Caco-2 (cell line): ENCODE measurements at regions not wholly inside any gene's neighbourhood (a gene's known extent, or its start where the extent isn't known, plus 50 kb on each side); places are given as distances from the start of the nearest gene placed in this dataset.

ENCODE experiments used
- BruUV-seq: library from RNA; stranded (reverse); fragments of 400-500 nt; replicated peaks from 2 replicates; lab custom pipeline; 2021; lab: Mats Ljungman, UMichigan
- CTCF ChIA-PET: fragments of 300-600 bp; sonication (Branson Sonifier 250); formaldehyde crosslinking; loops from one replicate; lab custom pipeline; 2022; ENCODE audit warnings: antibody characterized with exemption; lab: Charles Lee
- POLR2A ChIA-PET: fragments of 300-600 bp; sonication (Branson Sonifier 250); formaldehyde crosslinking; loops from one replicate; lab custom pipeline; 2022; ENCODE audit warnings: antibody characterized with exemption; lab: Charles Lee
- DNase-seq, 2 experiments: peaks; one replicate each; pipeline versions ENCODE4 v3.0.0 to v3.0.0-alpha.2; 2020 to 2022
- H3K27me3 ChIP-seq: replicated peaks from 2 replicates; pipeline ENCODE4 v1.6.0; 2011; ENCODE audit warnings: low read length; ENCODE audit not compliant: control insufficient read depth, insufficient read depth
- H3K36me3 ChIP-seq: 2 replicates; pipeline ENCODE4 v1.5.1; 2011; ENCODE audit warnings: low read length; ENCODE audit not compliant: control insufficient read depth, insufficient read depth
- H3K4me1 ChIP-seq: fragments of 250-450 bp; sonication (Bioruptor Pico); 2 replicates; pipeline ENCODE4 v1.5.1; 2020; ENCODE audit warnings: mild to moderate bottlenecking
- H3K4me3 ChIP-seq: 2 replicates; pipeline ENCODE4 v1.5.1; 2011; ENCODE audit warnings: low read depth, mild to moderate bottlenecking, control low read depth, low read length
- H3K9me3 ChIP-seq: fragments of 250-450 bp; sonication (Bioruptor Pico); 2 replicates; pipeline ENCODE4 v1.5.1; 2020; ENCODE audit warnings: mild to moderate bottlenecking, moderate library complexity
- H3K27ac Mint-ChIP-seq: one replicate; pipeline ENCODE4 v1.8.0; 2022; ENCODE audit warnings: mixed read lengths; ENCODE audit not compliant: unreplicated experiment
- H3K27me3 Mint-ChIP-seq: one replicate; pipeline ENCODE4 v1.8.0; 2022; ENCODE audit warnings: mixed read lengths; ENCODE audit not compliant: insufficient read depth, unreplicated experiment
- H3K36me3 Mint-ChIP-seq: one replicate; pipeline ENCODE4 v1.8.0; 2022; ENCODE audit warnings: mild to moderate bottlenecking, mixed read lengths; ENCODE audit not compliant: insufficient read depth, unreplicated experiment
- H3K4me1 Mint-ChIP-seq: one replicate; pipeline ENCODE4 v1.8.0; 2022; ENCODE audit warnings: low read depth, mixed read lengths; ENCODE audit not compliant: unreplicated experiment
- H3K4me3 Mint-ChIP-seq: one replicate; pipeline ENCODE4 v1.8.0; 2022; ENCODE audit warnings: mild to moderate bottlenecking, moderate library complexity, mixed read lengths; ENCODE audit not compliant: unreplicated experiment
- H3K9me3 Mint-ChIP-seq: one replicate; pipeline ENCODE4 v1.8.0; 2022; ENCODE audit warnings: mixed read lengths; ENCODE audit not compliant: unreplicated experiment
- CTCF ChIP-seq, 2 experiments: fragments of 200-600 bp in 1 of 2; IDR thresholded peaks; 1 replicate in 1 of 2; 2 replicates in 1 of 2; pipeline versions ENCODE4 v1.5.1 to v1.8.0; 2011 to 2022; ENCODE audit warnings: antibody characterized with exemption in 1 of 2, control low read depth in 1 of 2, inconsistent platforms in 1 of 2, low read depth in 1 of 2, low read length in 1 of 2, mild to moderate bottlenecking in 1 of 2, moderate library complexity in 1 of 2; ENCODE audit not compliant: insufficient read depth in 1 of 2, severe bottlenecking in 1 of 2, unreplicated experiment in 1 of 2
- intact Hi-C: fragments of 100-400 bp; cut with micrococcal nuclease; formaldehyde crosslinking; loops from one replicate; pipeline ENCODE4 v1.10.0; 2022; ENCODE audit not compliant: unreplicated experiment

GRCh38 chr3:8164145-8164544 is 337.5 kb upstream of the LMCD1 start:
- H3K27ac Mint-ChIP-seq = no peak overlapping the region
- no TSS peak for BruUV-seq
- no peak overlapping the region for H3K4me3 Mint-ChIP-seq
- ChIA-PET POLR2A (no interaction called here), CTCF (no interaction called here)
- intact Hi-C loops = no loop called here
- Histone ChIP-seq H3K27me3 (no peaks in the 10 kb centered on the region), H3K9me3 (no peaks in the 10 kb centered on the region), H3K4me3 (no peak overlapping the region), H3K4me1 (no peaks in the 10 kb centered on the region), H3K36me3 (no peaks in the 10 kb centered on the region)
- H3K9me3 Mint-ChIP-seq = no peaks in the 10 kb centered on the region
- no peaks in the 10 kb centered on the region for H3K36me3 Mint-ChIP-seq
- H3K27me3 Mint-ChIP-seq = peaks cover 7% of the 10 kb centered on the region
- H3K4me1 Mint-ChIP-seq = no peaks in the 10 kb centered on the region
- DNase-seq = no peak
- TF ChIP-seq CTCF (IDR thresholded peaks at IDR 0.05; ENCODE audit: insufficient read depth in 1 of 2, low read depth in 1 of 2, low read length in 1 of 2, severe bottlenecking in 1 of 2, unreplicated experiment in 1 of 2) = no peak

GRCh38 chr3:8166014-8166413 is 335.6 kb upstream of the LMCD1 start:
- POLR2A ChIA-PET = no interaction called here

GRCh38 chr3:8170971-8171508 is 330.6 kb upstream of the LMCD1 start:
- POLR2A ChIA-PET = no interaction called here

More at GRCh38 chr3:8166014-8166413, 335.6 kb upstream of the LMCD1 start:
- no peak for TF ChIP-seq CTCF (IDR thresholded peaks at IDR 0.05; ENCODE audit: insufficient read depth in 1 of 2, low read depth in 1 of 2, low read length in 1 of 2, severe bottlenecking in 1 of 2, unreplicated experiment in 1 of 2)
- Mint-ChIP-seq H3K27ac (no peak overlapping the region), H3K4me3 (no peak overlapping the region), H3K9me3 (no peaks in the 10 kb centered on the region), H3K36me3 (no peaks in the 10 kb centered on the region), H3K27me3 (peaks cover 13% of the 10 kb centered on the region), H3K4me1 (no peaks in the 10 kb centered on the region)
- Histone ChIP-seq H3K9me3 (no peaks in the 10 kb centered on the region), H3K27me3 (no peaks in the 10 kb centered on the region), H3K4me1 (no peaks in the 10 kb centered on the region), H3K36me3 (no peaks in the 10 kb centered on the region), H3K4me3 (no peak overlapping the region)
- BruUV-seq = no TSS peak
- CTCF ChIA-PET = interaction anchor here (0.6 to 1.5 kb wide), 2 partner anchors 74 kb away, joined by 4 to 7 read pairs; no protein-coding TSS in a partner anchor
- intact Hi-C loops = loop anchor here (1.0 kb wide), 1 partner anchor 73 kb away; no protein-coding TSS in a partner anchor
- DNase-seq = peak in 1 of 2 experiments; percentile 13

More at GRCh38 chr3:8170971-8171508, 330.6 kb upstream of the LMCD1 start:
- no peak overlapping the region for H3K4me3 Mint-ChIP-seq
- H3K27me3 Mint-ChIP-seq = peaks cover 18% of the 10 kb centered on the region
- H3K9me3 Mint-ChIP-seq = no peaks in the 10 kb centered on the region
- no peak for DNase-seq
- BruUV-seq = no TSS peak
- intact Hi-C loops = no loop called here
- no peaks in the 10 kb centered on the region for H3K4me1 ChIP-seq
- H3K27me3 ChIP-seq = no peaks in the 10 kb centered on the region
- no peak overlapping the region for H3K27ac Mint-ChIP-seq
- no peaks in the 10 kb centered on the region for H3K36me3 ChIP-seq
- no peaks in the 10 kb centered on the region for H3K4me1 Mint-ChIP-seq
- no peak overlapping the region for H3K4me3 ChIP-seq
- CTCF ChIA-PET = no interaction called here
- TF ChIP-seq CTCF (IDR thresholded peaks at IDR 0.05; ENCODE audit: insufficient read depth in 1 of 2, low read depth in 1 of 2, low read length in 1 of 2, severe bottlenecking in 1 of 2, unreplicated experiment in 1 of 2) = no peak
- no peaks in the 10 kb centered on the region for H3K9me3 ChIP-seq
- H3K36me3 Mint-ChIP-seq = no peaks in the 10 kb centered on the region
